ENCODE measurements at regions not wholly inside any gene's neighbourhood (a gene's known extent, or its start where the extent isn't known, plus 50 kb on each side); places are given as distances from the start of the nearest gene placed in this dataset.

DNA sequence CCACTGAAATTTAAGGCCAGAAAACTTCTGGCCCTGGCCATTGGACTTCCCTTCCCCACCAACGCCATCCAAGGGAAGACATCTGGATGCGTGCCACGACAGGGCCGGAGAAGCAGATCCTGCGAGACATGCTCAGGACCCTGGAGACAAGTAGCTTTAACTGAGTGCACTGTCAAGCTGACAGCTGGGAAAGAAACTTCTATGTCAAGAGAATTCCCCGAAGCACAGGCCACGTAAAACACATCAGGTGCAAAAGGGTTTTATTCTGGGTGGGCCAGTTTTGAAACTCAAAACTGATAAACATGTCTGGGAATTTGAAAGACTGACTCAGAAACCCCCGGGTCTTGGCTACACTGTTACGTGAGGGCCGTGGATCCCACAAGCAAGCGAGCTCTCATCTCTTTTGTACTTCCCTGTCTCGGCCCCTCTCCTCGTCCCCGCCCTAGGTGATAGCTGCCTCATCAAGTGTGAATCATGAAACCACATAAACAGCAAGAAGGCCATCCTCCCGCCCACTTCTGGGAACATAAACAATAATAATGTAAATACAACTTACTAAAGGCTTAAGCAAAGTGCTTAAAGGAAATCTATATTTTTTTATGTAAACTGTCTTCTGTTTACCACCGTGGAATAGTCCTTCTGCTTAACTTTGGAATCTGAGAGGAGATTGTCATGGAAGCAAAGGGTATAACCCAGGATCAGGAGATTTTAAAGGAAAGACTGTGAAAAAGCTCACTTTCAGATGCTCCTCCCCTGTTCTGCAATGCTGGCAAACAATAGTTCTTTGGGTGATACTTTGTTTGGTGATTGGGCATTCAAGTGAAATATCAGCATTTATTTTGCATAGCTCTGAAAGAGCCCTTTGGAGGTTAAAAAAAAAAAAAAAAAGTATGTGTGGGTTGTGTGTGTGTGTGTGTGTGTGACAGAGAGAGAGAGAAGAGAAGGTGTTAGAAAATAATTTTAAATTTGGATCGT, 406.0 kb upstream of the MAF start:
- TF ChIP-seq POLR2A (IDR thresholded peaks at IDR 0.05), result no peak
- TF ChIP-seq, protein P1, sequence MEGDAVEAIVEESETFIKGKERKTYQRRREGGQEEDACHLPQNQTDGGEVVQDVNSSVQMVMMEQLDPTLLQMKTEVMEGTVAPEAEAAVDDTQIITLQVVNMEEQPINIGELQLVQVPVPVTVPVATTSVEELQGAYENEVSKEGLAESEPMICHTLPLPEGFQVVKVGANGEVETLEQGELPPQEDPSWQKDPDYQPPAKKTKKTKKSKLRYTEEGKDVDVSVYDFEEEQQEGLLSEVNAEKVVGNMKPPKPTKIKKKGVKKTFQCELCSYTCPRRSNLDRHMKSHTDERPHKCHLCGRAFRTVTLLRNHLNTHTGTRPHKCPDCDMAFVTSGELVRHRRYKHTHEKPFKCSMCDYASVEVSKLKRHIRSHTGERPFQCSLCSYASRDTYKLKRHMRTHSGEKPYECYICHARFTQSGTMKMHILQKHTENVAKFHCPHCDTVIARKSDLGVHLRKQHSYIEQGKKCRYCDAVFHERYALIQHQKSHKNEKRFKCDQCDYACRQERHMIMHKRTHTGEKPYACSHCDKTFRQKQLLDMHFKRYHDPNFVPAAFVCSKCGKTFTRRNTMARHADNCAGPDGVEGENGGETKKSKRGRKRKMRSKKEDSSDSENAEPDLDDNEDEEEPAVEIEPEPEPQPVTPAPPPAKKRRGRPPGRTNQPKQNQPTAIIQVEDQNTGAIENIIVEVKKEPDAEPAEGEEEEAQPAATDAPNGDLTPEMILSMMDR (IDR thresholded peaks at IDR 0.05), result no peak
